ENCODE measurements at regions not wholly inside any gene's neighbourhood (a gene's known extent, or its start where the extent isn't known, plus 50 kb on each side); places are given as distances from the start of the nearest gene placed in this dataset.

DNA sequence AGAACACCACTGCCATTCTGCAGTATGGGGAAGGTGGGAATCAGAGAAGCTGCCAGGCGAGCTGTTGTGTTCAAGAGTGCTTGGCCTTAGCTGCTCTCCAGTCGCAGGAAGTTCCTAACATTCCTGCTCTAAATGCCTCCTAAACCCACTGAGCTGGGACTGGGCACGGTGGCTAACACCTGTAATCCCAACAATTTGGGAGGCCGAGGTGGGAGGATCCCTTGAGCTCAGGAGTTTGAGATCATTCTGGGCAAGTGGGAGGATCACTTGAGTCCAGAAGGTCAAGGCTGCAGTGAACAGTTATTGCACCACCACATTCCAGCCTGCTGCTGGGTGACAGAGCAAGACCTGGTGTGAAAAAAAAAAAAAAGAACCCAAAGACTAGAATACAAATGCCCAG, 690.3 kb upstream of the FAM241A start:
- no peaks in the 10 kb centered on the region for H3K36me3 Mint-ChIP-seq (ENCODE audit: low read depth)
- H3K27me3 Mint-ChIP-seq, result no peaks in the 10 kb centered on the region
- H3K9me3 Mint-ChIP-seq (ENCODE audit: low read depth), result no peaks in the 10 kb centered on the region
- DNase-seq, result no peak
- no peak overlapping the region for H3K27ac Mint-ChIP-seq
- no peaks in the 10 kb centered on the region for H3K4me1 Mint-ChIP-seq
- POLR2A ChIA-PET, result no interaction called here
- CTCF ChIA-PET, result no interaction called here
- intact Hi-C loops (cut with DNase I, micrococcal nuclease), result no loop called here
- no peak for ATAC-seq
- no peak overlapping the region for H3K4me3 Mint-ChIP-seq

- H3K36me3 Mint-ChIP-seq (ENCODE audit: low read depth), result no peaks in the 10 kb centered on the region
- no peak overlapping the region for H3K4me3 Mint-ChIP-seq
- ChIA-PET POLR2A (no interaction called here), CTCF (no interaction called here)
- H3K27me3 Mint-ChIP-seq, result no peaks in the 10 kb centered on the region
- DNase-seq (no peak), ATAC-seq (no peak)
- intact Hi-C loops (cut with DNase I, micrococcal nuclease), result no loop called here
- H3K4me1 Mint-ChIP-seq, result no peaks in the 10 kb centered on the region
- no peak overlapping the region for H3K27ac Mint-ChIP-seq
- H3K9me3 Mint-ChIP-seq (ENCODE audit: low read depth), result peaks cover 3% of the 10 kb centered on the region
Observed at GRCh38 chr4:111464251-111465045, 680.8 kb upstream of the FAM241A start.

DNA sequence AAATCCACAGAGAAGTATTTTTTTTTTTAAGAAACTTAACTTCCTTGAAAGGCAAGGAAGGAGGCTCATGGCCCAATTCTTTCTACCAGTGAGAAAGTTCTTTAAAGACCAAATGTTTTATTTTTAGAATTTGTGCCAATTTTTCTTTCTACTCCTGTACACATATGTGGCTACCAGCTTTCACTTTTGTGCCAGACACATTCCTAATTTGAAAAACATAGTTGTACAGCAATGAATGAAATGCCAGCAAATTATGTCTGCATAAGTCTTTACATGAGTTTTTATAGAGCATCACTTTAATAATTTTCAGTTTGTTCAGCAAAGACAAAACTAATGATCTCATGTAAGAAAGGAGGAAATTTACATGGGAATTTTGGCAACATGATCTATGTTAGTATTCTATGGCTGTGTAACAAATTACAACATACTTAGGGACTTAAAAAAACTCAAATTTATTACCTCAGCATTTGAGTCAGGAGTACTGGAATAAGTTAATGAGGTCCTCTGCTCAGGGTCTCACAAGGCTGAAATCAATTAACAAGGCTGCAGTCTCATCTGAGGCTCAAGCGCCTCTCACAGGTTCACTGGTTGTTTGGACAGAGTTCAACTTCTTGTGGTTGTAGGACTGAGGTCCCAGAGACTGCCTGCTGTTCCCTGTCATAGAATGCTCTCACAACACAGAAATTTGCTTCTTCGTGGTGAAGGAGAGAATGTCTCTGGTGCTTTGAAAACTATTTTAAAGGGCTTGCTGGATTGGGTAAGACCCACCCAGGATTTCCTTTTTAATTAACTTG, 678.2 kb upstream of the FAM241A start:
- ATAC-seq (no peak), DNase-seq (no peak)
- Mint-ChIP-seq H3K4me3 (no peak overlapping the region), H3K4me1 (no peaks in the 10 kb centered on the region), H3K27ac (no peak overlapping the region), H3K27me3 (no peaks in the 10 kb centered on the region), H3K36me3 (ENCODE audit: low read depth) (no peaks in the 10 kb centered on the region), H3K9me3 (ENCODE audit: low read depth) (peaks cover 6% of the 10 kb centered on the region)
- POLR2A ChIA-PET, result no interaction called here
- CTCF ChIA-PET, result no interaction called here
- intact Hi-C loops (cut with DNase I, micrococcal nuclease), result no loop called here

DNA sequence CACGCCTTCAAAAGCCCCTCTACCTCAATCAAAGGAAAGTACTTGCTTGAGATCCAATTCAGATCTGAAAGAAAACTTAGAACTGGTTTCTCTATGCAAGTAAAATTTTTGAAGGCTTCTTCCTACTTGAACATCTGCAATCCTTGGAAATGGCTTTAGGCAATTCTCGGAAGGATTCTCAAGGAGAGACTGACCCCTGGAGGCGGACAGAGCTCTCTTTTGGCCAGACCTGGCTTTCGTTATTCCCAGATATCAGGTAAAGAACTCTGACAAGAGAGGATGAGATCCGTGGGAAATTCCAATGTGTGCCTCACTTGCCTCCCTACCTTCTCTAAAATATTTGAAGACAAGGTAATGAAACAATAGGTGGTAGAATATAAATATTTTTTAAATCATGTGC, 670.3 kb upstream of the FAM241A start:
- Mint-ChIP-seq H3K36me3 (ENCODE audit: low read depth) (no peaks in the 10 kb centered on the region), H3K27ac (no peak overlapping the region), H3K27me3 (no peaks in the 10 kb centered on the region), H3K9me3 (ENCODE audit: low read depth) (peaks cover 2% of the 10 kb centered on the region), H3K4me1 (no peaks in the 10 kb centered on the region), H3K4me3 (no peak overlapping the region)
- no peak for ATAC-seq
- CTCF ChIA-PET, result no interaction called here
- DNase-seq, result no peak
- intact Hi-C loops (cut with DNase I, micrococcal nuclease), result no loop called here
- POLR2A ChIA-PET, result no interaction called here

DNA sequence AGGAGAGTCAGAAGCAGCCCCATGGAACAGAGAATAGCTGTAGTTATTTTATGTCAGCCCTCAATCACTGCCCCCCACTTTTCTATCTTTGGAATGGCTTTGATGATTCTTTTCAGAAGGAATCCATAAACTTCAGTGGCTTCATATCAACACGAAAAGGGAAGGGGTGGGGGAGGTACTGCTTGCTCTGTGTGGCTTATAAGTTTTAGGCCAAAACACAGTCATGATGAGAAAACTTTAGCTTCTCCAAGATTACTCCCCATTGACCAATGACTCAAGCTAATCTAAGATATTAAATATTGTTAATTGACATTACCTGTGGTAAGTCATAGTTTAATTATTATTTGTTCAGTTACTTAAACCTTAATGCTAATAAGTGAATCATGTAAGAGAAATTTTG, 669.6 kb upstream of the FAM241A start:
- no peaks in the 10 kb centered on the region for H3K9me3 Mint-ChIP-seq (ENCODE audit: low read depth)
- ATAC-seq (no peak), DNase-seq (no peak)
- intact Hi-C loops (cut with DNase I, micrococcal nuclease), result no loop called here
- no peaks in the 10 kb centered on the region for H3K27me3 Mint-ChIP-seq
- no peak overlapping the region for H3K4me3 Mint-ChIP-seq
- POLR2A ChIA-PET, result no interaction called here
- no peaks in the 10 kb centered on the region for H3K4me1 Mint-ChIP-seq
- H3K36me3 Mint-ChIP-seq (ENCODE audit: low read depth), result no peaks in the 10 kb centered on the region
- H3K27ac Mint-ChIP-seq, result no peak overlapping the region
- CTCF ChIA-PET, result no interaction called here

- no peaks in the 10 kb centered on the region for H3K36me3 Mint-ChIP-seq (ENCODE audit: low read depth)
- ChIA-PET POLR2A (no interaction called here), CTCF (no interaction called here)
- no peak for ATAC-seq
- H3K9me3 Mint-ChIP-seq (ENCODE audit: low read depth), result peaks cover 2% of the 10 kb centered on the region
- H3K27me3 Mint-ChIP-seq, result no peaks in the 10 kb centered on the region
- H3K4me3 Mint-ChIP-seq, result no peak overlapping the region
- intact Hi-C loops (cut with DNase I, micrococcal nuclease), result no loop called here
- H3K27ac Mint-ChIP-seq, result no peak overlapping the region
- no peak for DNase-seq
- no peaks in the 10 kb centered on the region for H3K4me1 Mint-ChIP-seq
Observed at GRCh38 chr4:111480510-111480909, 664.7 kb upstream of the FAM241A start.

- Mint-ChIP-seq H3K27me3 (no peaks in the 10 kb centered on the region), H3K27ac (no peak overlapping the region), H3K4me3 (no peak overlapping the region), H3K4me1 (no peaks in the 10 kb centered on the region), H3K9me3 (ENCODE audit: low read depth) (peaks cover 3% of the 10 kb centered on the region), H3K36me3 (ENCODE audit: low read depth) (no peaks in the 10 kb centered on the region)
- ChIA-PET POLR2A (no interaction called here), CTCF (no interaction called here)
- DNase-seq (no peak), ATAC-seq (no peak)
- intact Hi-C loops (cut with DNase I, micrococcal nuclease), result no loop called here
Observed at GRCh38 chr4:111483375-111484169, 661.7 kb upstream of the FAM241A start.

DNA sequence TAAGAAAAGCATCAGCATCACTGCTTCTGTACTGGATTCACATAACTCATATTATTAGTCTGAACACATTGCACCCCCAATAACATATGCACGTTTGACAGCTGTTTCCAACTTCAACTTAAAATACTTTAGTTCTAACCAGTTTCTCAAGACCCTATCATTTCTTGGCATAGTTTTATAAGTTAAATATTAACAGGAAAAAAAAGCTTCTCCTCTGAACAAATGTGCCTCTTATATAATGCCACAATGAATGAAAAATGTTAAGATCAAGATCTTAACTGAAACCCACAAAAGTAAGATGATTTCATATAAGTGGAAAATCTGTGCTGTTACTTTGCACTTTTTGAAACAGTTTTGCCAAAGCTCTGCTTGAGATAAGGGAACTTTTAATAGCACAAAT, 652.8 kb upstream of the FAM241A start:
- DNase-seq (no peak), ATAC-seq (no peak)
- no peaks in the 10 kb centered on the region for H3K27me3 Mint-ChIP-seq
- POLR2A ChIA-PET, result no interaction called here
- H3K4me3 Mint-ChIP-seq, result no peak overlapping the region
- no peaks in the 10 kb centered on the region for H3K4me1 Mint-ChIP-seq
- H3K27ac Mint-ChIP-seq, result no peak overlapping the region
- CTCF ChIA-PET, result no interaction called here
- no peaks in the 10 kb centered on the region for H3K36me3 Mint-ChIP-seq (ENCODE audit: low read depth)
- H3K9me3 Mint-ChIP-seq (ENCODE audit: low read depth), result peaks cover 1% of the 10 kb centered on the region
- intact Hi-C loops (cut with DNase I, micrococcal nuclease), result no loop called here

- Mint-ChIP-seq H3K4me3 (no peak overlapping the region), H3K9me3 (ENCODE audit: low read depth) (no peaks in the 10 kb centered on the region), H3K4me1 (no peaks in the 10 kb centered on the region), H3K27me3 (no peaks in the 10 kb centered on the region), H3K36me3 (ENCODE audit: low read depth) (no peaks in the 10 kb centered on the region), H3K27ac (no peak overlapping the region)
- no peak for DNase-seq
- ChIA-PET CTCF (no interaction called here), POLR2A (no interaction called here)
- intact Hi-C loops (cut with DNase I, micrococcal nuclease), result no loop called here
- no peak for ATAC-seq
Observed at GRCh38 chr4:111494471-111494870, 650.8 kb upstream of the FAM241A start.

- no peaks in the 10 kb centered on the region for H3K4me1 Mint-ChIP-seq
- H3K36me3 Mint-ChIP-seq (ENCODE audit: low read depth), result no peaks in the 10 kb centered on the region
- no peak overlapping the region for H3K27ac Mint-ChIP-seq
- DNase-seq (no peak), ATAC-seq (no peak)
- CTCF ChIA-PET, result no interaction called here
- POLR2A ChIA-PET, result no interaction called here
- no peak overlapping the region for H3K4me3 Mint-ChIP-seq
- H3K9me3 Mint-ChIP-seq (ENCODE audit: low read depth), result no peaks in the 10 kb centered on the region
- H3K27me3 Mint-ChIP-seq, result no peaks in the 10 kb centered on the region
- intact Hi-C loops (cut with DNase I, micrococcal nuclease), result no loop called here
Observed at GRCh38 chr4:111494971-111495370, 650.3 kb upstream of the FAM241A start.

DNA sequence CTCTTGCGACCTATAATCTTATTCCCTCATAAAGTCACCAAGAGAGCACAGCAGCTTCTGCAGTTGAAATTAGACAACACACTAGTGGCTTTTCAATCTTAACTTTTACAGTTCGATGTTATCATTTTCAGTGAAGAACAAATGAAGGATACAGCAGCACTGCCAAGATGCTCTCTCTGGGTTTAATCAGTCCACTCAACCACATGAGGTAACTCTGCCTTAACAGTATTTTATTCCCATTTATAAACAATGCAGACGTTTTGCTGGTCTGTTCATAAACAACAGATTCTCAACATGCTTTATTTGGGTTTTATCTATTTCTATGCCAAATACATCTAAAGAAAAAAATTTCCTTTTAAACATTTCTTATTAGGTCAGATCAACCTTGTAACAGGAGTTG, 646.0 kb upstream of the FAM241A start:
- ChIA-PET CTCF (interaction anchor here (0.7 kb wide), 1 partner anchor 136 kb away, joined by 3 read pairs; no protein-coding TSS in a partner anchor), POLR2A (no interaction called here)
- intact Hi-C loops (cut with DNase I, micrococcal nuclease), result no loop called here
- H3K27me3 Mint-ChIP-seq, result no peaks in the 10 kb centered on the region
- no peaks in the 10 kb centered on the region for H3K9me3 Mint-ChIP-seq (ENCODE audit: low read depth)
- H3K4me1 Mint-ChIP-seq, result no peaks in the 10 kb centered on the region
- DNase-seq (no peak), ATAC-seq (no peak)
- no peak overlapping the region for H3K27ac Mint-ChIP-seq
- H3K36me3 Mint-ChIP-seq (ENCODE audit: low read depth), result no peaks in the 10 kb centered on the region
- no peak overlapping the region for H3K4me3 Mint-ChIP-seq

DNA sequence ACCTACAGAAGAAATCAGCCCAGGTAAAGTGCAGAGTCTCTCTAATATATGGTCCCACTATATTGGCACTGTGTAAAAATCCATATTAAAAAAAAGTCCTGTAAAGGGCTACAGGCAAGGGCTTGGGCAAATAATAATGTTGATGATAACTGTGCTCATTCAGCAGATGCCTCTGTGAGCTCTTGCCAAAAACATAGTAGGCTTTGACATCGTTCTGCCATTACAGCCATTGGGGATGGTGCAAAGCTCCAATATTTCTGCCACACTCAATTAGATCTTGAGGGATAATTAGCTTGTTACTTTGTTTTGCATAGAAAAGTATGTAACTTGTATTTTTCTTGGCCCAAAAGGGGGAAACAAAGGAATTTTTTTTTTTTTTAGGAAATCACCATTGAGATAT, 645.5 kb upstream of the FAM241A start:
- Mint-ChIP-seq H3K27ac (no peak overlapping the region), H3K36me3 (ENCODE audit: low read depth) (no peaks in the 10 kb centered on the region), H3K27me3 (no peaks in the 10 kb centered on the region), H3K9me3 (ENCODE audit: low read depth) (no peaks in the 10 kb centered on the region), H3K4me3 (no peak overlapping the region), H3K4me1 (no peaks in the 10 kb centered on the region)
- intact Hi-C loops (cut with DNase I, micrococcal nuclease), result no loop called here
- ATAC-seq, result no peak
- CTCF ChIA-PET, result interaction anchor here (0.7 kb wide), 1 partner anchor 136 kb away, joined by 3 read pairs; no protein-coding TSS in a partner anchor
- no peak for DNase-seq
- POLR2A ChIA-PET, result no interaction called here
